GM21576 (cell line): ENCODE measurements at regions not wholly inside any gene's neighbourhood (a gene's known extent, or its start where the extent isn't known, plus 50 kb on each side); places are given as distances from the start of the nearest gene placed in this dataset.

Source experiments
- ATAC-seq: cut with Tn5 transposase; IDR thresholded peaks from one replicate; pipeline ENCODE4 v1.9.1; 2021; ENCODE audit warnings: mild to moderate bottlenecking, moderate library complexity; ENCODE audit not compliant: unreplicated experiment

- no peak for ATAC-seq
These were observed 275.8 kb downstream of the FIGN start for GRCh38 chr2:163459986-163460385.

GRCh38 chr2:163456953-163457743 lies 278.7 kb downstream of the FIGN start:
- ATAC-seq = no peak

- ATAC-seq = peak; percentile 68
These were observed 280.0 kb downstream of the FIGN start for GRCh38 chr2:163455815-163456214.

- no peak for ATAC-seq
These were observed 281.9 kb downstream of the FIGN start for GRCh38 chr2:163453920-163454319.

GRCh38 chr2:163441603-163442002 lies 294.2 kb downstream of the FIGN start:
- no peak for ATAC-seq

GRCh38 chr2:163436963-163437362 lies 298.8 kb downstream of the FIGN start:
- ATAC-seq = no peak

GRCh38 chr2:163428187-163428586 lies 307.6 kb downstream of the FIGN start:
- no peak for ATAC-seq

- no peak for ATAC-seq
These were observed 315.2 kb downstream of the FIGN start for GRCh38 chr2:163420604-163421003.

- no peak for ATAC-seq
These were observed 316.6 kb downstream of the FIGN start for GRCh38 chr2:163419000-163419830.

- peak; percentile 95 for ATAC-seq
These were observed 318.0 kb downstream of the FIGN start for GRCh38 chr2:163417596-163418337.

- ATAC-seq = no peak
These were observed 321.7 kb downstream of the FIGN start for GRCh38 chr2:163414121-163414520.

- ATAC-seq = no peak
These were observed 328.5 kb downstream of the FIGN start for GRCh38 chr2:163407296-163407695.

GRCh38 chr2:163405298-163405697 lies 330.5 kb downstream of the FIGN start:
- no peak for ATAC-seq

- no peak for ATAC-seq
These were observed 334.3 kb downstream of the FIGN start for GRCh38 chr2:163401481-163401880.

- ATAC-seq = no peak
These were observed 338.4 kb downstream of the FIGN start for GRCh38 chr2:163397451-163397850.

- ATAC-seq = no peak
These were observed 340.2 kb downstream of the FIGN start for GRCh38 chr2:163395602-163396001.

- no peak for ATAC-seq
These were observed 346.0 kb downstream of the FIGN start for GRCh38 chr2:163389838-163390237.

- no peak for ATAC-seq
These were observed 360.3 kb downstream of the FIGN start for GRCh38 chr2:163375472-163375871.

GRCh38 chr2:163375070-163375469 lies 360.7 kb downstream of the FIGN start:
- no peak for ATAC-seq

- no peak for ATAC-seq
These were observed 361.5 kb downstream of the FIGN start for GRCh38 chr2:163374282-163374681.

- ATAC-seq = no peak
These were observed 362.3 kb downstream of the FIGN start for GRCh38 chr2:163373496-163373895.
